GM12873 (cell line): ENCODE measurements at regions not wholly inside any gene's neighbourhood (a gene's known extent, or its start where the extent isn't known, plus 50 kb on each side); places are given as distances from the start of the nearest gene placed in this dataset.

ENCODE experiments used
- CTCF ChIP-seq: IDR thresholded peaks from 2 replicates; pipeline ENCODE4 v1.5.1; 2012; ENCODE audit warnings: low read depth, mild to moderate bottlenecking, moderate library complexity, low read length, control low read depth; ENCODE audit not compliant: insufficient read depth; ENCODE audit errors: missing control alignments

- no peak for TF ChIP-seq CTCF
Observed at GRCh38 chr6:105677671-105678475, 275.0 kb upstream of the PREP start.

DNA sequence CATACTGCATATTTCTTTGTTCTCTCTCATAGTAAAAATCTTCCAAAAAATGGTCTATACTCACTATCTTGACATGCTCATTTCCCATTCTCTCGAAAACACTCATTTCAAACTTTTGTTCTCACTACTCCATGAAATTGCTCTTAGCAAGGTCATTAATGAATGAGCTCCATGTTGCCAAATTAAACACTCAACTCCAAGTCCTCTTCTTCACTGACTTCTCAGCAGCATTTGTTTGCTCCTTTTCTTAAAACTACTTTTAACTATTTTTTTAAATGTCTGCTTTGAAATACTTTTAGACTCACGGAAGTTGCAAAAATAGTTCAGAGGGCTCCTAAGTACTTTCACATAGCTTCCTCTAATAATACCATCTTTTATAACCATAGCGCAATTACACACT lies 274.0 kb upstream of the PREP start:
- TF ChIP-seq CTCF, result no peak

DNA sequence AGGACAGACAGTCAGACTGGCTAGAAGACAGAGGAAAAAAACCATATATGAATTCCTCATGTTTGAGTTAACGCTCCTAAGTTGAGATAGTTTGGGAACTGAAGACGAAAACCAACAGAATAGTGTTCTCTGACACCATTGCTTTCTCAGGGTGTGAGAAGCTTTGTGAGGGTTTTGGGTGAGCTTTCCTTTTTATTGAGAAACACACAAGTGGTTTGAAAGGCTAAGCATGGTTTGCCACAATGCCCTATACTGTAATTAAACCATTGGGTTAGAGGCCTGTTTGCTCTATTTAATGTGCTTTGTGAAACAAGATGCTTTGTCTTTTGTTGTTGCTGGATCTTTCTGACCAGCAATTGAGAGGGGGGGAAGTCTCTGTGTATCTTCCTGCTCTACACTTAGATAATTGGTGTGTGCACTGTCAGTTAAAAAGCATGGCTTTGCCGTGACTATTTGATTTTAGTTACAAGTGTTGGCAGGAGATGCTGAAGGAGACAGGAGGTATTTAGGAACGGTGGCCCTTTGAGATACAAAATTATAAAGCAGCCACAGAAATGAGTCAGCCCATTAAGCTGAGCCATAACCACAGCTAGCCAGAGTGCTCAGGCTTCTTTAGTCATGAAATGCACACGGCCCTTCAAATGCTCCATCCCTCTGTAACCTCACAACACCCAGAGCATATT lies 273.0 kb upstream of the PREP start:
- TF ChIP-seq CTCF, result no peak

- TF ChIP-seq CTCF, result no peak
Observed at GRCh38 chr6:105669232-105669631, 266.4 kb upstream of the PREP start.

DNA sequence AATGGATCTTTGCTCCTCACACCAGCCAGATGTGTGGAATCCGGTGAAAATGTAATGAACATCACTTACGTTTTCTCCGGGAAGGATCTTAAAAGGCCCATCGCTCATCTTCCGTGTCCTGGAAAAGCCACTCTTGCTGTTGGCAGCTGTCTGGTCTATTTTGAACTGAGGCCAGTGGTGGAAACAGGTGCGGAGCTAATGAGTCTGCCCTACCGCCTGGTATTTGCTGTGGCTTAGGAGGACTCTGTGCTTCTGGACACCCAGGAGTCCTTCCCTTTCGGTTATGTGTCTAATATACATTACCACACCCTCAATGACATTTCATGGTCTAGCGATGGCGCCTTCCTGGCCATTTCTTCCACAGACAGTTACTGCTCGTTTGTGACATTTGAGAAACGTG lies 264.2 kb upstream of the PREP start:
- TF ChIP-seq CTCF, result no peak

GRCh38 chr6:105664931-105665330 lies 262.0 kb upstream of the PREP start:
- TF ChIP-seq CTCF, result no peak

DNA sequence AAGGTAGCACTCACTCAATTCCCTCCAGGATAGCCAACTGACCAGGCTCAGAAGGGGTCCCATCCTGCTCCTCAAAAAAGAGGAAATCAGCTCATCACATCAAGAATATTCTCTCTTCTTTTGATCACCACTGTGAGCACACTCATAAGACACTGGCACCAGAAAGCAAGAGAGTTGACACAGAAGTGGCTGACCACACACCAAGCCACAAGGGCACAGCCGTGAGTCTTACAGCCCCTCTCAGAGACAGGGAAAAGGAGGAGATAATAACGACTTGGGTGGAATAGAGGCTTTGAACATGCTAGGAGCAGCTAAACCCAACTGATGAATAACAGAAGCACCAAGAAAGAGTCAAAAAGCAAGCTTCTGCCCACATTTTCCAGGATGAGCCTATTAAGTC lies 249.1 kb upstream of the PREP start:
- TF ChIP-seq CTCF, result no peak
